PFSK-1 (cell line): ENCODE measurements at regions not wholly inside any gene's neighbourhood (a gene's known extent, or its start where the extent isn't known, plus 50 kb on each side); places are given as distances from the start of the nearest gene placed in this dataset.

ENCODE experiments used
- FOXP2 ChIP-seq: optimal IDR thresholded peaks from 2 replicates; pipeline ENCODE3; 2011; ENCODE audit warnings: borderline replicate concordance, control low read depth, inconsistent platforms; ENCODE audit not compliant: insufficient read depth; ENCODE audit errors: extremely low read length, extremely low read depth
- POLR2AphosphoS5 ChIP-seq: IDR thresholded peaks from 2 replicates; pipeline ENCODE4 v1.6.1; 2012; ENCODE audit warnings: low read depth, mild to moderate bottlenecking, control low read depth, low read length, moderate library complexity
- REST ChIP-seq, 2 experiments: IDR thresholded peaks; 2 replicates each; pipeline versions ENCODE4 v1.6.1 to v1.8.0; 2011 to 2012; ENCODE audit warnings: low read depth in 2 of 2, low read length in 2 of 2, control low read depth in 1 of 2, inconsistent platforms in 1 of 2, mild to moderate bottlenecking in 1 of 2, moderate library complexity in 1 of 2; ENCODE audit not compliant: insufficient read depth in 1 of 2
- SIN3A ChIP-seq: IDR thresholded peaks from 2 replicates; pipeline ENCODE4 v1.6.1; 2012; ENCODE audit warnings: mild to moderate bottlenecking, low read length, moderate library complexity, borderline replicate concordance; ENCODE audit not compliant: insufficient read depth
- TAF1 ChIP-seq: IDR thresholded peaks from 2 replicates; pipeline ENCODE4 v1.6.1; 2012; ENCODE audit warnings: low read length, control low read depth, borderline replicate concordance; ENCODE audit not compliant: insufficient read depth

GRCh38 chr2:226656367-226656766 is 143.3 kb downstream of the IRS1 start:
- TF ChIP-seq POLR2AphosphoS5, result no peak
- TF ChIP-seq FOXP2, result no peak
- no peak for TF ChIP-seq REST (IDR thresholded peaks at IDR 0.05; ENCODE audit: insufficient read depth in 1 of 2, low read depth in 2 of 2, low read length in 2 of 2)
- TF ChIP-seq TAF1, result no peak
- TF ChIP-seq SIN3A, result no peak

- TF ChIP-seq FOXP2 (no peak), SIN3A (no peak), POLR2AphosphoS5 (no peak), TAF1 (no peak)
Observed at GRCh38 chr2:226655871-226656270, 143.7 kb downstream of the IRS1 start.

- TF ChIP-seq SIN3A, result no peak
Observed at GRCh38 chr2:226652983-226653765, 146.4 kb downstream of the IRS1 start.

- no peak for TF ChIP-seq POLR2AphosphoS5
- no peak for TF ChIP-seq TAF1
- no peak for TF ChIP-seq REST (IDR thresholded peaks at IDR 0.05; ENCODE audit: insufficient read depth in 1 of 2, low read depth in 2 of 2, low read length in 2 of 2)
- no peak for TF ChIP-seq FOXP2
- no peak for TF ChIP-seq SIN3A
Observed at GRCh38 chr2:226652369-226652768, 147.3 kb downstream of the IRS1 start.

GRCh38 chr2:226649871-226650660 is 149.6 kb downstream of the IRS1 start:
- TF ChIP-seq FOXP2 (peak; percentile 100), POLR2AphosphoS5 (no peak), SIN3A (no peak), REST (IDR thresholded peaks at IDR 0.05; ENCODE audit: insufficient read depth in 1 of 2, low read depth in 2 of 2, low read length in 2 of 2) (peak in 1 of 2 experiments; percentile 62; a peak in 1 of 4 replicates), TAF1 (no peak)

- no peak for TF ChIP-seq REST (IDR thresholded peaks at IDR 0.05; ENCODE audit: insufficient read depth in 1 of 2, low read depth in 2 of 2, low read length in 2 of 2)
- no peak for TF ChIP-seq TAF1
- TF ChIP-seq FOXP2, result no peak
- no peak for TF ChIP-seq POLR2AphosphoS5
- no peak for TF ChIP-seq SIN3A
Observed at GRCh38 chr2:226649201-226649600, 150.4 kb downstream of the IRS1 start.
